Activated CD8-positive, alpha-beta memory T cell treated with anti-CD3 and anti-CD28 coated beads, Interleukin-2, amount 50 U/mL, for 24 hours (primary cell): ENCODE measurements at regions not wholly inside any gene's neighbourhood (a gene's known extent, or its start where the extent isn't known, plus 50 kb on each side); places are given as distances from the start of the nearest gene placed in this dataset.
"Not testable (repeated sequence)": the region's sequence is repeated elsewhere in the genome, so short reads cannot be mapped to it uniquely, and the experiment has no call there.

ENCODE experiments used
- DNase-seq: peaks from one replicate; pipeline ENCODE4 v3.0.0-alpha.2; 2020; ENCODE audit errors: extremely low read depth

DNA sequence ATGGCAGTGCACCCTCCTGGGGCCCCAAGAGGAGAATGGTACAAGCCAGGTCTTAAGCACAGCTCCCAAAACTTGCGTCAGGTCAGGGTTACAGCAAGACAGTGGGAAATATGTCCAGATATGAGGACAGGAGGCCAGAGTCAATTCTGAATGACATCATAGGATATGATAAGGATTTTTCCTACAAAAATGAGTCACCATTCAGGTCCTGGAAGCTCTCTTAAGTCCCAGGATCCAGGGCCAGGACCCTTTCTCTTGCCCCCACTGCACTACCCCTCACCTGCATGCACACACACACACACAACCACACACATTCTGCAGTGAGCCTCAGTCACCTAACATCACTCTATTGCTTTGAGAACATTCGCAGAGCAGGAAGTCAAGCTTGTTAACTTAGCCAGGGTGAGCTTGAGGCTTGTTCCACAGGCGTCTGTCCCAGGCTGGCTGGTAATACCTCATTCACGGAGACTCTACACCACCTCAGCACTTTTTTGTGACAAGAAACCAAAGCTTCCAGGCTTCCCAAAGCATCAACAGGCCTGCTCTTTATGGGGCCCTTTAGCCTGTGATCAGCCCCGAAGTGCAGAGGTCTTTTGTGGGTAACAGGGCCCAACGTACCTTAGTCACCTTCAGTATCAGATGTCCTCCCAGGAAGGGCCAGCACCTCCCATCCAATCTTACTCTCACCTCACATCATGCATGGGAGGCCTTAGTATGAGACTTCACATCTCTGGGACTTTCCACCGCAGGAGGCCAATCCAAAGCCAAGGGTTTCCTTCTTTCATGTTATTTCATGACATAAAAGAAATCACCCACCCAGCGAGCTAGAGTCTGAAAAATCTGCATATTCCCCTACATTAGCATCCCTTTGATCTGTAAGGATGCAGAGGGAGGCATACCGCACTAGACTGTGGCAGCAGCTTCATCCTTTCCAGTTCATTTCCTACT, 74.0 kb upstream of the LIPC start:
- no peak for DNase-seq

DNA sequence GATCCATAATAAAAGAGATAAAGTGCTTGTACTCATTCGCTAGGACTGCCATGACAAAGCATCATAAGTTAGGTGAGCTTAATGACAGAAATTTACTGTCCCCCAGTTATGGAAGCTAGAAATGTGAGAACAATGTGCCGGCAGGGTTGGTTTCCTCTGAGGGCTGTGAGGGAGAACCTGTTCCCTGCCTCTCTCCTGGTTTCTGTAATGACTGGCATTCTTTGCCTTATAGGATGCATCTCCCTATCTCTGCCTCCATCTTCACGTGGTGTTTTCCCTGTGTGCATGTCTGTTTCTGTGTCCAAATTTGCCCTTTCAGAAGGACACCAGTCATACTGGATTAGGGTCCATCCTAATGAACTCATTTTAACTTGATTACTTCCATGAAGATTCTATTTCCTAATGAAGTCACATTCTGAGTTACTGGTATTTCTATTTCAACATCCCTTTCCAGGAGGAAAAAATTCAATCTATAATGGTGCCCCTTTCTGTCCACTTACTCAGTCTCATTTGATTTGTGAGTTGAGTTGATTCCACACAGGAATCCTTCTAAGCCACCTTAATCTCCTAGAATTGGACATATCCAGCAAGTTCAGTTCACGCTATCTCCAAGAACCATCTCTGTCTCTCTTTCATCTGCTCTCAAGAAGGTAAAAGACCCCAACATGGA, 71.2 kb upstream of the LIPC start:
- no peak for DNase-seq

DNA sequence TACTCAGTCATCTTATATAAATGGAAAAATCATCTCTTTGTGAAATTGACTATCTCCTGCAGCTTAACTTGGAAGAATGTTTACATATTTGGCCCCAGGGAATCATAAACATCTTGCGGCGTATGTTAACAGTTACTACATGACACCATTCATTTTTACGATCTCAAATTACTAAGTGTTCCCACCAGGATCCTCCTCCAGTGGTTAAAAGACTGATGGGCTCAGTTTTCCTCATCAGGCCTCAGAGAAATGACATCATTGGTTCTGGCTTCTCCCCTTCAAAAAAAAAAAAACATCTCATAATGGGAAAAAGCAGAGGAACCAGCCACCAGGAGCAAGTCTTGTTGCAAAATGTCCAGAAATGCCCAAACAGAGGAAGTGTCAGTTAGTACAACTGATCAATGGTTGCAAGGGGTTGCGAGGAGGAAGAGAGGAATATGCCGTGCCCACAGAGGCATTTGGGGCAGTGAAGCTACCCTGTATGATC, 70.5 kb upstream of the LIPC start:
- no peak for DNase-seq

DNA sequence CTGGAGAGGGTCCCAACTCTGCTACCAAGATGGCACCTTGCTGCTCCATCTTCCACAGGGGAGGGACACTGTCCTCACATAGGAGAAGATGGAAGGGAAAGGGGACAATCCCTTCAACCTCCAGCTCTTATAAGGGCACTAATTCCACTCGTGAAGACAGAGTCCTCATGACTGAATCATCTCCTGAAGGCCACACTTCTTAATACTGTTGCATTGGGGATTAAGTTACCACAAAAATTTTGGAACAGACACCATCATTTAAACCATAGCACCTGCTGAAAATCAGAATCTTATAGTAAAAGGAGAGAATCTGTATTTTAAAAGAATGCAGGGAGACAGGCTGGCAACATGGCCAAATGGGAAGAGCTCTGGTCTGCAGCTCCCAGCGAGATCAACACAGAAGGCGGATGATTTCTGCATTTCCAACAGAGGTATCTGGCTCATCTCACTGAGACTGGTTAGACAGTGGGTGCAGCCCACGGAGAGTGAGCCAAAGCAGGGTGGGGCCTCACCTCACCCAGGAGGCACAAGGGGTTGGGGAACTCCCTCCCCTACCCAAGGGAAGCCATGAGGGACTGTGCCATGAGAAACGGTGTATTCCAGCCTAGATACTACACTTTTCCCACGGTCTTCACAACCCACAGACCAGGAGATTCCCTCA, 69.4 kb upstream of the LIPC start:
- DNase-seq, result no peak

DNA sequence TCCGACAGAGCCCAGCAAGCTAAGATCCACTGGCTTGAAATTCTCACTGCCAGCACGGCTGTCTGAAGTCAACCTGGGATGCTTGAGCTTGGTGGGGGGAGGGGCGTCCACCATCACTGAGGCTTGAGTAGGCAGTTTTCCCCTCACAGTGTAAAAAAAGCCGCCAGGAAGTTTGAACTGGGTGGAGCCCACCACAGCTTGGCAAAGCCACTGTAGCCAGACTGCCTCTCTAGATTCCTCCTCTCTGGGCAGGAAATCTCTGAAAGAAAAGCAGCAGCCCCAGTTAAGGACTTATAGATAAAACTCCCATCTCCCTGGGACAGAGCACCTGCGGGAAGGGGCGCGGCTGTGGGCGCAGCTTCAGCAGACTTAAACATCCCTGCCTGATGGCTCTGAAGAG, 68.7 kb upstream of the LIPC start:
- DNase-seq, result not testable (repeated sequence)

DNA sequence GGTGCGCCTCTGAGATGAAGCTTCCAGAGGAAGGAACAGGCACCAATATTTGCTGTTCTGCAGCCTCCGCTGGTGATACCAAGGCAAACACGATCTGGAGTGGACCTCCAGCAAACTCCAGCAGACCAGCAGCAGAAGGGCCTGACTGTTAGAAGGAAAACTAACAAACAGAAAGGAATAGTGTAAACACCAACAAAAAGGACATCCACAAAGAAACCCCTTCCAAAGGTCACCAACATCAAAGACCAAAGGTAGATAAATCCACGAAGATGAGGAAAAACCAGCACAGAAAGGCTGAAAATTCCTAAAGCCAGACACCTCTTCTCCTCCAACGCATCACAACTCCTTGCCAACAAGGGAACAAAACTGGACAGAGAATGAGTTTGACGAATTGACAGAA, 68.1 kb upstream of the LIPC start:
- not testable (repeated sequence) for DNase-seq

DNA sequence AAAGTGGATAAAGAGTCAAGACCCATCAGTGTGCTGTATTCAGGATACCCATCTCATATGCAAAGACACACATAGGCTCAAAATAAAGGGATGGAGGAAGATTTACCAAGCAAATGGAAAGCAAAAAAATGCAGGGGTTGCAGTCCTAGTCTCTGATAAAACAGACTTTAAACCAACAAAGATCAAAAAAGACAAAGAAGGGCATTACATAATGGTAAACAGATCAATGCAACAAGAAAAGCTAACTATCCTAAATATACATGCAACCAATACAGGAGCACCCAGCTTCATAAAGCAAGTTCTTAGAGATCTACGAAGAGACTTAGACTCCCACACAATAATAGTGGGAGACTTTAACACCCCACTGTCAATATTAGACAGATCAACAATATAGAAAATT, 66.7 kb upstream of the LIPC start:
- DNase-seq, result not testable (repeated sequence)

DNA sequence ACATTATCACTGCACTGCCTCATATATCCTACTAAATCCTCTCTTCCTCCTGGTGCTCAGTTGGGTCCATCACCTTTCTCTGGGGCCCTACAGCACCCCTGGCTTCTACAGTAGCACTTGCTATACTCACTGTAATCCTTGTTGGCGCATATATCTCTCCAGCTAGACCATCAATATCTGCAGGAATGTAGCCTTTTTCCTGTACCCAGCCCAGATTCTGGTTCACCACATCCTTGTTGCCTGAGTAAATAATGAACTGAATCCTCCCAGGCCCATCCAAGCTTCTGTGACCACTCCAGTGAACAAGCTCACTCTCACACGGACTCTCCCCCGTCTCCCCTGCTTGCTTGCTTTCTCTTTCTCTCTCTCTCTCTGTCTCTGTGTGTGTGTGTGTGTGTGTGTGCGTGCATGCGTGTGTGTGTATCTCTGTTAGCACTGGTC, 62.5 kb upstream of the LIPC start:
- DNase-seq, result no peak

DNA sequence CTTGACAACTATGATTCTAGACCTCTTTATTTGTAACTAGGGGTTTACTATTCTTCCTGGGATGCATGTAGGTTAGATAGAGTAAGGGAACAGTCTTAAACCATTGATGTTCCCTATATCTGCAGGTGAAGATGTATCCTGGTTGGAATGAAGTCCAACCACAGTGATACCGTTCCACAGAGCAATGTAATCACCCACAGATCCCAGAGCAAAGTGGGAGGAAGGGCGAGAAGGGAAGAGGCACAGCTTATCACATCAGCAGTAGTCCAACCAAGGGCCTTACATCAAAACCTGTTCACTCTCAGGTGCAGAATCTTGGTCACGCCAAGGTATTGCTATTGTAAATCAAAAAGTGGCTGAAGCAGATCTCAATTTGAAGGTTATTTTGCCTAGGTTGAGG, 61.8 kb upstream of the LIPC start:
- DNase-seq, result no peak

DNA sequence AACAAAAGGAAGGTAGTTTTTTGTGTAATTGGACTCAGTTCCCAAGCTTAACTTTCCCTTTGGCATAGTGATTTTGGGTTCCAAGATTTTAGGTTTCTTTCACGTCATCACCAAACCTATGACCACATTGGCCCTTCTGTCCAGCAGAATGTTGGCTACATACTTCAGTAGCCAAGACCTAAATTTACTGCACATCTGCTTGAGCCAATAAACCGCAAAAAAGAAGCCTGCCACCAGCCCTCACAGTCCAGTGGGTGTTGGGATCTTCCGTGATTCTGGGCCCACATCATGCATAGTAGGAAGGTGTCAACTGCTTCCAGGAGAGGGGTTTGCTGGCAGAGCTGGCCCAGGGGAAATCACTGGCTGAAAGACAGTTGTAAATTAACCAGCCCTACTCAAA, 57.6 kb upstream of the LIPC start:
- DNase-seq, result no peak

DNA sequence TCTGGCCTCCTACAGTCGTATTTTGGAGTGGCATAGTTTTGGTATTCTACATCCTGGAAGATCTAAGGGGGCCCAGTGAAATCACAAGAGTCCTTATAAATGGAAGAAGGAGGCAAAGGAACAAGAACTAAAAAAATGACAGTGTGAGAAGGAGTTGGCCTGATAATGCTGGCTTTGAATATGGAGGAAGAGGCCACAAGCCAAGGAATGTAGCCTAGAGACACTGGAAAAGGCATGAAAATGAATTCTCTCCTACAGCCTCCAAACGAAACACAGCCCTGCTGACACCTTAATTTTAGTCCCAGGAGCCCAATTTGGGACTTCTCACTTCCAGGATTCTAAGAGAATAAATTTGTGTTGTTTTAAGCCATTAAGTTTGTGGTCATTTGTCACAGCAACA, 54.6 kb upstream of the LIPC start:
- no peak for DNase-seq

DNA sequence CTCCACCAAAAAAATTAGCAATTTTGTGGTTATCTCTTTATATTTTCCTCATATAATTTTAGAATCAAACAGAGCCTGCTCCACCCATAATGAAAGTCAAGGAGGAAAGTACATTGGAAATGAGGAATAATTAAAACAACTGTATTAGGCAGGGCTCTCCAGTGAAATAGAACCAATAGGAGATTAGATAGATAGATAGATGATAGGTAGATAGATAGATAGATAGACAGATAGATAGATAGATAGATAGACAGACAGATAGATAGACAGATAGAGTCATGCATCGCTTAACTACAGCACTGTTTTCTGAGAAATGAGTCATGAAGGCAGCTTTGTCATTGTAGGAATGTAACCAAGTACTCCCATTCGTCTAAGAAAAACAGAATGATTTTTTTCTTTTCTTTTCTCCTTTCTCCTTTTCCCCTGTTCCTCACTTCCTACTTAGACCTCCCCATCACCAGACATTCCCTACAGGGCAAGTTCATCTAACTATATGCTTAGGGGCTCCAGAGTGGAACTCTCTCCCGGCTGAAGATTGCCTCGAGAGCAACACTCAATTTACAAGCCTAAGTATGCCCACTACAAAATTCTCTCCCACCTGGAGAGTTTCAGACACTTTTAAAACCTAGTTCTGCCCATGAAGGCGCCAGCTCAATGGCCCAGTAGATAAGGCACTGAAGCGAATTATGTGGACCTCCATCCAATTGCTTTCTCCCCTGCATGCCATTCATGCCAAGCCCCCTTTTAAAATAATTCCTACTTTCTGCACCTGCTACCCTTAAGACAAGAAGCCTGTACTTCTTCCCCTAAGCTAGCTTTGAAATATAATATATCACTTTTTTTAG, 53.3 kb upstream of the LIPC start:
- no peak for DNase-seq

DNA sequence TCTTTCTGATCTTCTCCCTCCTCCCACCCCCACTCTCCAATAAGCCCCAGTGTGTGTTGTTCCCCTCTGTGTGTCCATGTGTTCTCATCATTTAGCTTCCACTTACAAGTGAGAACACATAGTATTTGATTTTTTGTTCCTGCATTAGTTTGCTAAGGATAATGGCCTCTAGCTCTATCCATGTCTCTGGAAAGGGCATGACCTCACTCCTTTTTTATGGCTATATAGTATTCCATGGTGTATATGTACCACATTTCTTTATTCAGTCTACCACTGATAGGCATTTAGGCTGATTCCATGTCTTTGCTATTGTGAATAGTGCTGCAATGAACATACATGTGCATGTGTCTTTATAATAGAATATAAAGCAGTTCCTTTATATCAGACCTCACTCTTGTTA, 52.3 kb upstream of the LIPC start:
- DNase-seq, result not testable (repeated sequence)

DNA sequence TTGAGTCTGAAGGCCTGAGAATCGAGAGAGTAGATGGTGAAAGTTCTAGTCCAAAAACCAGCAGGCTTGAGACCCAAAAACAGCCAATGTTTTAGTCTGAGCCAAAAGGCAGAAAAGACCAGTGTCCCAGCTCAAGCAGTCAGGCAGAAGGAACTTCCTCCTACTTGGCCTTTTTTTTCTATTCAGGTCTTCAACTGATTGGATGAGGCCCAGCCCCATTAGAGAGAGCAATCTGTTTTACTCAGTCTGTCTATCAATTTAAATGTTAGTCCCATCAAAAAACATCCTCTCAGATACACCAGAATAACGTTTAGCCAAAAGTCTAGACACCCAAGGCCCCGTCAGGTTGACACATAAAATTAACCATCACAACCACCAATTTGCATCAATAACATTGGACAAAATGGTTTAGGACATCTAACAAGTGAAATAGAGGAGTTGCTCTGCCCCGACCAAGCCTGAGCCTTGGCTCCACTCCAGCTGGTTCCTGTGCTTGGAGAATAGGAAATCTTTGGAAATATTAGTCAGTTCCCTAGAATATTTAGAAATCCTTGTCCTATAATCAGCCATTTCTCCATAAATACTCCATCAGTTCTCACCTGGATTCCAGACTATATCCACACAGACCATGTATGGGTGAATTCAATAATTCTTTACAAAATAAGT, 51.4 kb upstream of the LIPC start:
- DNase-seq, result no peak

DNA sequence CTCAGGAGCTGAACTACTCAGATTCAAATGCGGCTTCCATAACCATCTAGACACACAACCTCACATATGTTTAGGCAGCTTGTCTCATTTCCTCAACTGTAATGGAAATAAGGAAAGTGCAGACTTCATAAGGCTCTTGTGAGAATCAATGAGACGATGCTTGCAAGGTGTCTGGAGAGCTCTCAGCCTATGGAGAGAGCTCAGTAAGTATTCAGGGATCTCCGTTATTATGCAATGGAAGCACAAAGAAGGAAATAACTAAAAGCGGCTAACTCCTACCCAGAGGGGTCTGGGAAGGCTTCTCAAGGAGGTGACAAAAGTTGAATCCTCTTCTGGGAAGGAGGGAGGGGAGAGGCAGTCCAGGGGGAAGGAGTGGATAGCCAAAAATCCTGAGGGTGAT, 50.1 kb upstream of the LIPC start:
- no peak for DNase-seq
